ENCODE measurements at regions not wholly inside any gene's neighbourhood (a gene's known extent, or its start where the extent isn't known, plus 50 kb on each side); places are given as distances from the start of the nearest gene placed in this dataset.
"Not testable (repeated sequence)": the region's sequence is repeated elsewhere in the genome, so short reads cannot be mapped to it uniquely, and the experiment has no call there.

DNA sequence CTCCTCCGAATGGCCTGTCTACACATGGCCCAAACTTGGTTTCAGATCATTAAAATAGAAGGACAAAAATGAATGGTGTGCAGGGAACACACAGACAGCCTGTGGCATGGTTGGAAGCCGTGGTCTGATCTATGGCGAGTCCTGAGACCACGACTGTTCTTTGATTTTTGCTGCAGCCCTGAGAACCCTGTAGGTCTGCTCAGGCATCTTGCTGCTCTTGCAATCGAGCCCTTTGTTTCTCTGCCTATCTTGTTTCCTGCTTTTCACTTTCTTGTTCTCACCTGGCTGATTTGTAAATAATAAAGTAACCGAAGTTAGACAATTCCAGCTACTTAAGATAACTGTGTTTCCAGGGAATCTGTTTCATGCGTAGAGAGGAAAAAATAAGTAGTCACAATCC lies 54.1 kb upstream of the NBPF9 start:
- not testable (repeated sequence) for DNase-seq

- not testable (repeated sequence) for DNase-seq
Measured at GRCh38 chr1:149158308-149158707, 55.0 kb upstream of the NBPF9 start.

GRCh38 chr1:149163063-149163444 lies 59.7 kb upstream of the NBPF9 start:
- DNase-seq = not testable (repeated sequence)

GRCh38 chr1:149174765-149175164 lies 71.4 kb upstream of the NBPF9 start:
- not testable (repeated sequence) for DNase-seq

DNA sequence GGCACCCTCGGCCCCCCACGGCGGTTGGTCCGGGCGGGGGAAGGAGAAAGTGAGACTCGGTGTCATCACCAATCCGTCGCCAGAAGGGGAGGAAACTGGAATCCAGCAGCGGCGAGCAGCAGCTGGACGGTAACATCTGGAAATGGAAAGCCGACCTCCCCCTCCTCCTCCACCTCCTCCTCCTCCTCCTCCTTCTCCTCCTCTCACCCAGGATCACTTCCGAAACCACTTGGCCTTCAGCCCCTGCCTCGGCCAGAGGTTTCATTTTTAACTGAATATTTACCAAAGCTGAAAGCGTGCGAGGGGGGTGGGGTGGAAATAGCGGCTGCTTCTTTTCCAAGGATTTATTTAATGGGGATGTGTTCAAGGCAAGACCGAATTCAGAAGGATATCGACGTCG lies 72.5 kb upstream of the NBPF9 start:
- DNase-seq = not testable (repeated sequence)

- DNase-seq = peak; percentile 70
Measured at GRCh38 chr1:149176453-149177316, 73.3 kb upstream of the NBPF9 start.

- not testable (repeated sequence) for DNase-seq
Measured at GRCh38 chr1:149190742-149191141, 87.4 kb upstream of the NBPF9 start.

DNA sequence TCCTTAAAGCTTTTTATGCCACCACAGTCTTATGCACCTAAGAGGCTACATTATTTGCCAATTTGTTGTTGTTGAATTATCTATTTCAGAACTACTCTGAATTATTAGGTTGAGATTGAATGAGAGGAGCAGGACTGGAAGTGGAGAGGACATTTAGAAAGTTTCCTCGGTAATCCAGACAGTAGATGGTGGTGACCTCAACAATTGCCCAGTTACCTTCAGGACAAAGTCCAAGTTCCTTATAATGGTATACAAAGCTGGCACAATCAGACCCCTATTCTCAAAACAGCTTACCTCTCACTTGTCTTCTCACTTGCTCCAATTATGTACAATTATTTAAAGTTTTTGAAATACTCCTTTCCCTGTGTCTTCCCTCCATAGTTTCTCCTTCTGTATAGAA lies 93.3 kb upstream of the NBPF9 start:
- DNase-seq = not testable (repeated sequence)

- not testable (repeated sequence) for DNase-seq
Measured at GRCh38 chr1:149200567-149200966, 97.2 kb upstream of the NBPF9 start.

GRCh38 chr1:149202283-149202682 lies 98.9 kb upstream of the NBPF9 start:
- DNase-seq = not testable (repeated sequence)

DNA sequence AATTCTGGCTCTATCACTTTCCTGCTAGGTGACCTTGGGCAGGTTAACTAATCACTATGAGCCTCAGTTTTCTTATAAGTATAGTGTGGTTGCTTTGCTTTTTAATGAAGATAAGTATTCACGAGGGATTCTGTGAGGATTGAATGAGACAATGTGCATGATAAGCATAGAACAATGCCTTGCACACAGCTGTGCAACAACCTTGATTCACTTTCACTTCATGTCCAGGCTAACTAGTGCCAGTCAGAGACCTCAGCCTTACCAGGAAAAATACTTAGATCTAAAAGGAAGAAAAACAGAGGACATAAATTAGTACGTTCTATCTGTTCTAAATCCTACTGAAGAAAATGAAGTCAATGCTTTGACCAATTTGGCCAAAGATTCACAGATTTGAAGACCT lies 101.0 kb upstream of the NBPF9 start:
- DNase-seq = not testable (repeated sequence)

- not testable (repeated sequence) for DNase-seq
Measured at GRCh38 chr1:149208836-149209235, 105.5 kb upstream of the NBPF9 start.

GRCh38 chr1:149211757-149212420 lies 108.5 kb upstream of the NBPF9 start:
- DNase-seq = not testable (repeated sequence)

DNA sequence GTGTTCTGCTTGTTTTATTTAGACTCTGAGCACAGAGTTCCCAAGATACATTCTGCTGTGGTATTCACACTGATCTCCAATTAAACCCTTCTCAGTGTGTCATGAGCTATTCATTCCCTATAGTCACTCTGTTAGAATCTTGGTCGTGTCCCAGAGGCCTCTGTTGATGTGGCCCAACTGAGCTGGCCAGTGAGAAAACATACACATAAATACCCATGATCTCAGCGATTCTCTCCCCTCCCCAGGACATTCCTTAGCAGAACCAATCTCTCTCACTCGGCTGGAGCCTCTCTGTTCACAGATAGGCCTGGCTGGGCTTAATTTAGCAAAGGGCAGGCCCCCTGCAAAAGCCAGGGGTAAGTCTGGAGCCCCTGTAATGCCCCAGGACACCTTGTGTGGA lies 109.6 kb upstream of the NBPF9 start:
- DNase-seq = not testable (repeated sequence)

- DNase-seq = not testable (repeated sequence)
Measured at GRCh38 chr1:149213673-149214072, 110.3 kb upstream of the NBPF9 start.

DNA sequence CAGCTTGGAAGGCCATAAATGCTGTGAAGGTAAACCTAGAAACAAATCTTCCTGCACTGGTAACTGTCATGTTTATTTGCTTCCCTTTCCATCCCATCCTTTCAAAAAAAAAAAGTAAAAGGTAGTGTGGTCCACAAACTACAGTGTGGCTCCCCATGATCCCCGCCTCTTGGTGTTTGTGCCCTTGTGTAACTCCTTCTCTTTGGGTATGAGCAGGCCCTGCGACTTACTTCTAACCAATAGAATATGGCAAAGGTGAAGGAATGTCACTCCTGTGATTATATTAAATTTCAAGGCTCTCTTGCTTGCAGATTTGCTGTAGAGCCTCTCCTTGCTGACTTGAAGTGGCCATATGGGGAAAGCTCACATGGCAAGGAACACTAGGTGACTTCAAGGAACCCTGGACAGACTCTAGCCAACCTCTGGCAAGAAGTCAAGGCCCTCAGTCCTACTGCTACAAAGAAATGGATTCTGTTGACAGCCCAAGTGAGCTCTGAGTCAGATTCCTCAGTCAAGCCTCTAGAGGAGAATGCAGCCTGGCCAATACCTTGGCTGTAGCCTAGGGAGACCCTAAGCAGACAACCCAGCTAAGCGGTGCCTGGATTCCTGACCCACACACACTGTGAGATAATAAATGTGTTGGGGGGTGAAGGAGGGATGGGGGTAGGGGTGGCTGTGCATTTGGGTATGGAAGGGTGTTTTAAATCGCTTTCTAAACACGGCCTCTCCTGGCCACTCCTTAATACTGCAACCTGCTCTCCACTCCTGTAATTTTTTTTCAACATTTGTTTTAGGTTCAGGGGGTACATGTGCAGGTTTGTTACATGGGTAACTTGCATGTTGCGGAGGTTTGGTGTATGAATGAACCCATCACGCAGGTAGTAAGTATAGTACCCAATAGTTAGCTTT lies 115.0 kb upstream of the NBPF9 start:
- DNase-seq = not testable (repeated sequence)

DNA sequence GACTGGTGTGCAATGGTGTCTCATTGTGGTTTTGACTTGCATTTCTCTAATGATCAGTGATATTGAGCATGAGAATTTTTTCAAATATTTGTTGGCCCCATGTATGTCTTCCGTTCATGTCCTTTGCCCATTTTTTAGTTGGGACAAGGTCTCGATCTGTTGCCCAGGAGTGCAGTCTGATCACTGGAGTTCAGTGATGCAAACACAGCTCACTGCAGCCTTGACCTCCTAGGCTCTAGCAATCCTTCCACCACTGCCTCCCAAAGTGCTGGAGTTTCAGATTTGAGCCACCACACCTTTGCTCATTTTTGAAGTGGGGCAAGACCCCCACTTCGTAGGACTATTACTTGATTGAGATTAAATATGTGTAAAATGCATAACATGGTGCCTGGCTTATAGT lies 116.2 kb upstream of the NBPF9 start:
- DNase-seq = not testable (repeated sequence)

GRCh38 chr1:149220463-149221074 lies 117.2 kb upstream of the NBPF9 start:
- not testable (repeated sequence) for DNase-seq

GRCh38 chr1:149227933-149228665 lies 124.7 kb upstream of the NBPF9 start:
- DNase-seq = not testable (repeated sequence)

DNA sequence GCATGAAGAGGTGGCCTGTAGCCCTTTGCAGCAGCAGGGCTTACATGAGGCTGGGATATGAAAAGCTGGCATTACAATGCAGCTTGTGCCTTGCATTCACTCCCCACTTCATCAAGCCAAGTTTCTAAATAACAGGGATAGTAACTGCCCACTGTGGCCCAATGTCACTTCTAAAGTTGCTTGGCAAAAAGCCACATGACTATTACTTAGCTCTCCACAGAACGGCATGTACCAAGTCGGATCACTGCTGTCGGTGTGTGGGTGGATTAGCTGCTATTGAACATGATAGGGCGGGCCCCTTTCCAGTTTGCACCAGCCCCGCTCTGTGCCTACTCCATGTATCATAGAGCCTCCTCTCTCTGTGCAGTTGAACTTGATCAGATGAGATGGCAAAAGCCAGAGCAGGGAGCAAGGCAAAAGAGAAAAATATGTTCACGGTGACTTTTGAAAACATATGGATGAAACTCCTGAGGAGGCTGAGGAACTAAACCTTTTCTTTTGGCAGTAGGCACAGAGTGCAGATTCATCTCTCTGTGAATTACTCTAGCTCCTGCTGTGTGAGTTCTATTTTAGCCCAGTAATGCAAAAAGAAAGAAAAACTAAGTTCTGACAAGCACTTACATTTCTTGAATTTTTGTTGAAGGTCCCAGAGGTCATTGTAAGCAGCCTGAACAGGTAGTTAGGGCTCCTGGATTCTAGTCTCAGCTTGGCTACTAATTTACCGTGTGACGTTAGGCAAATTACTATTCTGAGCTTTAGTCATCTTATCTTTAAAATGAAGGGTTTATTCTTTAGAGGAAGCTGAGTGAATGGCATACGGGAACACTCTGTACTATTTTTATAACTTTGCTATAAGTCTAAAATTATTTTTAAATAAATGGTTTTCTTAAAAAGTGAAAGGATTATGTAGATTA lies 125.6 kb upstream of the NBPF9 start:
- DNase-seq = not testable (repeated sequence)

GRCh38 chr1:149229813-149230212 lies 126.5 kb upstream of the NBPF9 start:
- DNase-seq = not testable (repeated sequence)
